Body of pancreas (tissue), 4 donors: ENCODE measurements at regions not wholly inside any gene's neighbourhood (a gene's known extent, or its start where the extent isn't known, plus 50 kb on each side); places are given as distances from the start of the nearest gene placed in this dataset. TPM values are rescaled to one million over a fixed set of nuclear protein-coding genes. Genes with fewer than 3 reads are reported as not detected.

ENCODE experiments used
- ATAC-seq: fragments of 150-250 bp; one replicate; pipeline ENCODE4 v1.9.1; 2016
- DNase-seq, 4 donors: peaks; one replicate each; pipeline ENCODE4 v3.0.0-alpha.2; 2019
- H3K27ac ChIP-seq, 4 donors: fragments of 200-600 bp; sonication (generic); 1 replicate in 3 of 4; 2 replicates in 1 of 4; pipeline versions ENCODE4 v1.5.1 to v1.6.1; 2016 to 2019; ENCODE audit warnings: mild to moderate bottlenecking in 1 of 4, mixed read lengths in 1 of 4, moderate library complexity in 1 of 4
- H3K27me3 ChIP-seq, 2 donors: fragments of 200-600 bp; sonication (generic); one replicate each; pipeline ENCODE4 v1.6.0; 2016; ENCODE audit warnings: mild to moderate bottlenecking in 1 of 2
- H3K36me3 ChIP-seq, 2 donors: fragments of 200-600 bp; sonication (generic); replicated peaks in 1 of 2; 2 replicates each; pipeline ENCODE4 v1.5.1; 2016; ENCODE audit warnings: low read depth in 2 of 2; ENCODE audit not compliant: insufficient read depth in 1 of 2
- H3K4me1 ChIP-seq: fragments of 200-600 bp; sonication (generic); one replicate; pipeline ENCODE4 v1.6.0; 2016
- H3K4me3 ChIP-seq, 2 donors: fragments of 200-600 bp; sonication (generic); 1 replicate in 1 of 2; 2 replicates in 1 of 2; pipeline ENCODE4 v1.5.1; 2016 to 2019
- H3K9me3 ChIP-seq, 3 donors: fragments of 200-600 bp; sonication (generic); 1 replicate in 2 of 3; 2 replicates in 1 of 3; pipeline ENCODE4 v1.5.1; 2016
- POLR2A ChIP-seq, 3 donors: fragments of 450-650 bp; IDR thresholded peaks; one replicate each; pipeline ENCODE4 v1.6.1; 2016; ENCODE audit warnings: antibody characterized with exemption in 3 of 3, mild to moderate bottlenecking in 2 of 3
- WGBS, 2 donors: methylation state at CpG; one replicate each; pipeline ENCODE4 v1.1.5; 2017; 5-methylcytosine and 5-hydroxymethylcytosine counted together
- intact Hi-C: fragments of 100-400 bp; cut with DNase I; formaldehyde crosslinking; loops from one replicate; pipeline ENCODE4 v1.15.1; 2023
- small RNA-seq: library from RNA; depleted of rRNA; stranded (forward); fragments of <200 nt; gene quantifications from one replicate; pipeline ENCODE3, GENCODE V24; 2016
- TF ChIP-seq, protein P1 (sequence below), 7 experiments: fragments of 450-650 bp in 4 of 7; fragments of 200-600 bp in 3 of 7; sonication (generic) in 3 of 7; IDR thresholded peaks; one replicate each; pipeline ENCODE4 v1.5.1; 2016 to 2019; ENCODE audit warnings: antibody characterized with exemption in 7 of 7

DNA sequence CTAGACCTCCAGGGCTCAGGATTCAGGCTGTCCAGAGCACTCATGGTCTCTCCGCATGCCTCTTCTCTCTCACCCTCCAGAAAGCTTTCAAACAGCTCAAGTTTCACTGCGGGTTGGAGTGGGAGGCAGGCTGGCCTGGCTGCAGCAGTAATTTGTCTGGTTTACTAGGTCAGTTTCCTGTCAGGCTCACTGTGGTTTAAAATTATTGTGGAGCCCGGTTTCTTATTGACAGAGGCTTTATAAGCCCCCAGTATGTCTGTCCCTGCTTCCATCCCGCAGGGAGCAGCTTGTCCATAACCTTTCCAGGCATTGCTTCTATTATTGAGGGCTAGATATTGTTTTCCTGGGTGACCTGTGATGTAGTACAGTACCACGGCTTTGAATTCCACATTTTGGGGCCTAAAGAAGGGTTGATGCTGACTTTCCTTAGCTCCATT lies 235.3 kb upstream of the SORL1-AS1 start:
- peak overlapping the region in 2 of 4 donors; percentile 3 to 4 for H3K27ac ChIP-seq
- no peak for ATAC-seq

DNA sequence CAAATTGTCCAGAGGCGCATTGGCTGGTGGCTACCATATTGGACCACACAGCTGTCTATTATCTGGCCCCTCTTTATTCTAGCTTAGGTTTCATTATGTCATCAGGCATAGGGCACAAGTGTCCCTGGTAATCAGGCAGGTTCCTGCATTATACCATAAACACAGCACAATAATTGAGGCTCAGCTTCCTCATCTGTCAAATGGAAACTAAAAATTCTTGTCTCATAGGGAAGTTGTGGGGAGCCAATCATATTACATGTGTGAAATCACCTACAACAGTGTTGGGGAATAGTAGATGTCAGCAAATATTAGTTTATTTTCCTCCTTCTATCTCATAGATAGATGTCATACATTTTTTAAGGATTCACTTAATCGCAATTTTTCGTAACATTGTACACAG lies 231.0 kb upstream of the SORL1-AS1 start:
- ATAC-seq (no peak), DNase-seq (no peak)
- Histone ChIP-seq H3K27ac (no peak overlapping the region), H3K27me3 (no peaks in the 10 kb centered on the region), H3K4me1 (no peaks in the 10 kb centered on the region), H3K4me3 (no peak overlapping the region), H3K36me3 (no peaks in the 10 kb centered on the region), H3K9me3 (no peaks in the 10 kb centered on the region)
- no peak for TF ChIP-seq POLR2A (IDR thresholded peaks at IDR 0.05)
- TF ChIP-seq, protein P1, sequence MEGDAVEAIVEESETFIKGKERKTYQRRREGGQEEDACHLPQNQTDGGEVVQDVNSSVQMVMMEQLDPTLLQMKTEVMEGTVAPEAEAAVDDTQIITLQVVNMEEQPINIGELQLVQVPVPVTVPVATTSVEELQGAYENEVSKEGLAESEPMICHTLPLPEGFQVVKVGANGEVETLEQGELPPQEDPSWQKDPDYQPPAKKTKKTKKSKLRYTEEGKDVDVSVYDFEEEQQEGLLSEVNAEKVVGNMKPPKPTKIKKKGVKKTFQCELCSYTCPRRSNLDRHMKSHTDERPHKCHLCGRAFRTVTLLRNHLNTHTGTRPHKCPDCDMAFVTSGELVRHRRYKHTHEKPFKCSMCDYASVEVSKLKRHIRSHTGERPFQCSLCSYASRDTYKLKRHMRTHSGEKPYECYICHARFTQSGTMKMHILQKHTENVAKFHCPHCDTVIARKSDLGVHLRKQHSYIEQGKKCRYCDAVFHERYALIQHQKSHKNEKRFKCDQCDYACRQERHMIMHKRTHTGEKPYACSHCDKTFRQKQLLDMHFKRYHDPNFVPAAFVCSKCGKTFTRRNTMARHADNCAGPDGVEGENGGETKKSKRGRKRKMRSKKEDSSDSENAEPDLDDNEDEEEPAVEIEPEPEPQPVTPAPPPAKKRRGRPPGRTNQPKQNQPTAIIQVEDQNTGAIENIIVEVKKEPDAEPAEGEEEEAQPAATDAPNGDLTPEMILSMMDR (IDR thresholded peaks at IDR 0.05): no peak
- 90 to 97% methylated on average over 3 of the region's 3 CpGs for WGBS, 2 donors
- intact Hi-C loops: no loop called here

More for the DNA sequence above, 235.3 kb upstream of the SORL1-AS1 start:
- DNase-seq: no peak
- Histone ChIP-seq H3K27me3 (no peaks in the 10 kb centered on the region), H3K4me1 (no peaks in the 10 kb centered on the region), H3K9me3 (no peaks in the 10 kb centered on the region), H3K36me3 (no peaks in the 10 kb centered on the region), H3K4me3 (no peak overlapping the region)
- intact Hi-C loops: no loop called here
- TF ChIP-seq POLR2A (IDR thresholded peaks at IDR 0.05): no peak
- TF ChIP-seq, protein P1 (IDR thresholded peaks at IDR 0.05): no peak
- 27 to 33% methylated on average over 4 to 5 of the region's 5 CpGs for WGBS, 2 donors

Small RNAs in the stretch of these regions (small RNA-seq; reads per million reads assigned to genes)
- not detected for gene RNU6-256P
